DND-41 (cell line): ENCODE measurements at regions not wholly inside any gene's neighbourhood (a gene's known extent, or its start where the extent isn't known, plus 50 kb on each side); places are given as distances from the start of the nearest gene placed in this dataset.

Experiments used
- CTCF ChIP-seq: IDR thresholded peaks from 2 replicates; pipeline ENCODE4 v1.5.1; 2012; ENCODE audit warnings: borderline replicate concordance, low read length, moderate library complexity, mild to moderate bottlenecking; ENCODE audit not compliant: poor library complexity, severe bottlenecking; ENCODE audit errors: extremely low read depth
- EZH2 ChIP-seq: IDR thresholded peaks from 3 replicates; pipeline ENCODE4 v1.6.1; 2012; ENCODE audit warnings: borderline replicate concordance, low read depth, mild to moderate bottlenecking, moderate library complexity, low read length, inconsistent platforms; ENCODE audit not compliant: severe bottlenecking

GRCh38 chr2:143840194-143840593 is 679.7 kb downstream of the ZEB2 start:
- TF ChIP-seq CTCF (no peak), EZH2 (no peak)
